WTC11 (cell line): ENCODE measurements at regions not wholly inside any gene's neighbourhood (a gene's known extent, or its start where the extent isn't known, plus 50 kb on each side); places are given as distances from the start of the nearest gene placed in this dataset.

Experiments
- ATAC-seq: fragments of 200-7000 bp; cut with Tn5 transposase; 2 replicates; pipeline ENCODE4 v1.10.0; 2021; ENCODE audit warnings: mild to moderate bottlenecking, moderate library complexity
- CTCF ChIA-PET: fragments of 300-600 bp; sonication (Branson Sonifier 250); formaldehyde crosslinking; loops from one replicate; lab custom pipeline; 2021; ENCODE audit warnings: antibody characterized with exemption; lab: Charles Lee
- POLR2A ChIA-PET: fragments of 350-600 bp; sonication (Branson Sonifier 250); formaldehyde crosslinking; loops from one replicate; lab custom pipeline; 2021; ENCODE audit warnings: antibody characterized with exemption; lab: Charles Lee
- DNase-seq: peaks from one replicate; pipeline ENCODE4 v3.0.0; 2021; ENCODE audit warnings: low spot score
- H3K27ac Mint-ChIP-seq: 2 replicates; pipeline ENCODE4 v1.8.0; 2021; ENCODE audit warnings: mixed read lengths
- H3K27me3 Mint-ChIP-seq: 2 replicates; pipeline ENCODE4 v1.8.0; 2021; ENCODE audit warnings: low read depth, mild to moderate bottlenecking, moderate library complexity, mixed read lengths
- H3K36me3 Mint-ChIP-seq: 2 replicates; pipeline ENCODE4 v1.8.0; 2021; ENCODE audit warnings: mixed read lengths
- H3K4me1 Mint-ChIP-seq: 2 replicates; pipeline ENCODE4 v1.8.0; 2022; ENCODE audit warnings: mixed read lengths
- H3K4me3 Mint-ChIP-seq: 2 replicates; pipeline ENCODE4 v1.8.0; 2021; ENCODE audit warnings: mild to moderate bottlenecking, moderate library complexity, mixed read lengths
- H3K9me3 Mint-ChIP-seq: 2 replicates; pipeline ENCODE4 v1.8.0; 2021; ENCODE audit warnings: mixed read lengths
- ATF2 ChIP-seq: sonication (generic); formaldehyde crosslinking; IDR thresholded peaks from 2 replicates; pipeline ENCODE4 v1.8.1; 2022; ENCODE audit warnings: low read depth, missing genetic modification reagents, borderline replicate concordance
- ATF6 ChIP-seq: sonication (generic); formaldehyde crosslinking; IDR thresholded peaks from 2 replicates; pipeline ENCODE4 v1.8.1; 2023; ENCODE audit warnings: mild to moderate bottlenecking, missing genetic modification reagents
- E2F1 ChIP-seq: sonication (generic); formaldehyde crosslinking; IDR thresholded peaks from 2 replicates; pipeline ENCODE4 v1.8.0; 2022; ENCODE audit warnings: mild to moderate bottlenecking, missing genetic modification reagents
- ELF4 ChIP-seq: sonication (generic); formaldehyde crosslinking; IDR thresholded peaks from 2 replicates; pipeline ENCODE4 v1.8.1; 2022; ENCODE audit warnings: low read depth, mild to moderate bottlenecking, moderate library complexity, missing genetic modification reagents
- ESRRA ChIP-seq: sonication (generic); formaldehyde crosslinking; IDR thresholded peaks from 2 replicates; pipeline ENCODE4 v1.8.1; 2022; ENCODE audit warnings: mild to moderate bottlenecking, missing genetic modification reagents, borderline replicate concordance
- FOXJ3 ChIP-seq: sonication (generic); formaldehyde crosslinking; IDR thresholded peaks from 2 replicates; pipeline ENCODE4 v1.9.0; 2021; ENCODE audit warnings: missing genetic modification reagents, mild to moderate bottlenecking, borderline replicate concordance
- GRHL2 ChIP-seq: fragments of 250-450 bp; sonication (Bioruptor Pico); IDR thresholded peaks from 2 replicates; pipeline ENCODE4 v1.8.0; 2022; ENCODE audit warnings: mild to moderate bottlenecking, moderate library complexity; ENCODE audit not compliant: insufficient replicate concordance, severe bottlenecking
- JAZF1 ChIP-seq: fragments of 250-450 bp; sonication (Bioruptor Pico); IDR thresholded peaks from 2 replicates; pipeline ENCODE4 v1.9.0; 2021; ENCODE audit warnings: moderate library complexity, mild to moderate bottlenecking, inconsistent platforms
- SMAD4 ChIP-seq: sonication (generic); formaldehyde crosslinking; IDR thresholded peaks from 2 replicates; pipeline ENCODE4 v1.8.0; 2022; ENCODE audit warnings: mild to moderate bottlenecking, missing genetic modification reagents
- TCF7 ChIP-seq: sonication (generic); formaldehyde crosslinking; IDR thresholded peaks from 2 replicates; pipeline ENCODE4 v1.8.0; 2022; ENCODE audit warnings: mild to moderate bottlenecking, low read depth, missing genetic modification reagents, moderate library complexity
- TEAD1 ChIP-seq: sonication (generic); formaldehyde crosslinking; IDR thresholded peaks from 2 replicates; pipeline ENCODE4 v1.8.0; 2022; ENCODE audit warnings: mild to moderate bottlenecking, missing genetic modification reagents
- USF1 ChIP-seq: sonication (generic); formaldehyde crosslinking; IDR thresholded peaks from 2 replicates; pipeline ENCODE4 v1.8.0; 2022; ENCODE audit warnings: mild to moderate bottlenecking, missing genetic modification reagents
- ZBTB43 ChIP-seq: sonication (generic); formaldehyde crosslinking; IDR thresholded peaks from 2 replicates; pipeline ENCODE4 v1.8.1; 2023; ENCODE audit warnings: mild to moderate bottlenecking, missing genetic modification reagents
- ZNF121 ChIP-seq: sonication (generic); formaldehyde crosslinking; IDR thresholded peaks from 2 replicates; pipeline ENCODE4 v1.8.0; 2023; ENCODE audit warnings: missing genetic modification reagents
- ZNF232 ChIP-seq: sonication (generic); formaldehyde crosslinking; IDR thresholded peaks from 2 replicates; pipeline ENCODE4 v1.8.0; 2022; ENCODE audit warnings: mild to moderate bottlenecking, missing genetic modification reagents
- ZNF263 ChIP-seq: sonication (generic); formaldehyde crosslinking; IDR thresholded peaks from 2 replicates; pipeline ENCODE4 v1.8.1; 2022; ENCODE audit warnings: low read depth, mild to moderate bottlenecking, moderate library complexity, missing genetic modification reagents
- ZNF671 ChIP-seq: fragments of 250-450 bp; sonication (Bioruptor Pico); IDR thresholded peaks from 2 replicates; pipeline ENCODE4 v1.8.0; 2021; ENCODE audit warnings: mild to moderate bottlenecking
- TF ChIP-seq, protein P1 (sequence below): sonication (generic); formaldehyde crosslinking; IDR thresholded peaks from 2 replicates; pipeline ENCODE4 v1.8.0; 2022; ENCODE audit warnings: missing genetic modification reagents
- TF ChIP-seq, protein P2 (sequence below): sonication (generic); formaldehyde crosslinking; IDR thresholded peaks from 2 replicates; pipeline ENCODE4 v1.8.1; 2023; ENCODE audit warnings: mild to moderate bottlenecking, moderate library complexity, missing genetic modification reagents
- TF ChIP-seq, protein P3 (sequence below): sonication (generic); formaldehyde crosslinking; IDR thresholded peaks from 2 replicates; pipeline ENCODE4 v1.8.1; 2023; ENCODE audit warnings: mild to moderate bottlenecking, missing genetic modification reagents, moderate library complexity
- TF ChIP-seq, protein P4 (sequence below): sonication (generic); formaldehyde crosslinking; IDR thresholded peaks from 2 replicates; pipeline ENCODE4 v1.8.0; 2023; ENCODE audit warnings: missing genetic modification reagents

DNA sequence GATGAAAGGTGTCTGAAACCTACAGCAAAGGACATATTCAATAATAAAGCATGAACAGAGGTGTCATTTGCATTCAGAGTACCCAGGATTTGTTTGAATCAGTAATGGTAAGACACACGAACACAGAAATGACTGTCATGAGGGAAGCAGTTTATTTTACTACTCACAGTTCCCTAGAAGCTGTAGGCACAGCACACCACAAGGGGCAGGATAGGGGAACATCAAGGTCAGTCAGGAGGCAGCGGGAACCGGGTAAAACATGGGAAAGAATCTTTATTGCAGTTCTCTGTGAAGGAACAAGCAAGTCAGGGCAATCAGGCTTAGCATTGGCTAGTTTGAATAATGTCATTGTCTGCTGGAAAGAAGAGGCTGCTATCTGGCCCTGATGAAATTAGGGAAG, 70.2 kb upstream of the PDSS1 start:
- ATAC-seq: peak; percentile 88
- Mint-ChIP-seq H3K27me3 (peaks cover 10% of the 10 kb centered on the region), H3K9me3 (peaks cover 12% of the 10 kb centered on the region), H3K27ac (no peak overlapping the region), H3K4me1 (no peaks in the 10 kb centered on the region; the same call in 1 of the 2 replicates), H3K36me3 (no peaks in the 10 kb centered on the region), H3K4me3 (no peak overlapping the region)
- POLR2A ChIA-PET: no interaction called here
- CTCF ChIA-PET: interaction anchor here (1.0 to 1.4 kb wide), 2 partner anchors 16 to 20 kb away, joined by 3 read pairs; no protein-coding TSS in a partner anchor
- DNase-seq: peak; percentile 29
- TF ChIP-seq, protein P1, sequence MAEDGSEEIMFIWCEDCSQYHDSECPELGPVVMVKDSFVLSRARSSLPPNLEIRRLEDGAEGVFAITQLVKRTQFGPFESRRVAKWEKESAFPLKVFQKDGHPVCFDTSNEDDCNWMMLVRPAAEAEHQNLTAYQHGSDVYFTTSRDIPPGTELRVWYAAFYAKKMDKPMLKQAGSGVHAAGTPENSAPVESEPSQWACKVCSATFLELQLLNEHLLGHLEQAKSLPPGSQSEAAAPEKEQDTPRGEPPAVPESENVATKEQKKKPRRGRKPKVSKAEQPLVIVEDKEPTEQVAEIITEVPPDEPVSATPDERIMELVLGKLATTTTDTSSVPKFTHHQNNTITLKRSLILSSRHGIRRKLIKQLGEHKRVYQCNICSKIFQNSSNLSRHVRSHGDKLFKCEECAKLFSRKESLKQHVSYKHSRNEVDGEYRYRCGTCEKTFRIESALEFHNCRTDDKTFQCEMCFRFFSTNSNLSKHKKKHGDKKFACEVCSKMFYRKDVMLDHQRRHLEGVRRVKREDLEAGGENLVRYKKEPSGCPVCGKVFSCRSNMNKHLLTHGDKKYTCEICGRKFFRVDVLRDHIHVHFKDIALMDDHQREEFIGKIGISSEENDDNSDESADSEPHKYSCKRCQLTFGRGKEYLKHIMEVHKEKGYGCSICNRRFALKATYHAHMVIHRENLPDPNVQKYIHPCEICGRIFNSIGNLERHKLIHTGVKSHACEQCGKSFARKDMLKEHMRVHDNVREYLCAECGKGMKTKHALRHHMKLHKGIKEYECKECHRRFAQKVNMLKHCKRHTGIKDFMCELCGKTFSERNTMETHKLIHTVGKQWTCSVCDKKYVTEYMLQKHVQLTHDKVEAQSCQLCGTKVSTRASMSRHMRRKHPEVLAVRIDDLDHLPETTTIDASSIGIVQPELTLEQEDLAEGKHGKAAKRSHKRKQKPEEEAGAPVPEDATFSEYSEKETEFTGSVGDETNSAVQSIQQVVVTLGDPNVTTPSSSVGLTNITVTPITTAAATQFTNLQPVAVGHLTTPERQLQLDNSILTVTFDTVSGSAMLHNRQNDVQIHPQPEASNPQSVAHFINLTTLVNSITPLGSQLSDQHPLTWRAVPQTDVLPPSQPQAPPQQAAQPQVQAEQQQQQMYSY (CRISPR knock-in tag): peak; percentile 30; the same call in 1 of the 2 replicates
- TF ChIP-seq ZNF232 (CRISPR knock-in tag) (no peak), SMAD4 (CRISPR knock-in tag) (no peak)
- TF ChIP-seq, all 79 proteins: peak for 1

- DNase-seq: no peak
- H3K36me3 Mint-ChIP-seq: no peaks in the 10 kb centered on the region
- peaks cover under 1% of the 10 kb centered on the region; the same call in 1 of the 2 replicates for H3K27me3 Mint-ChIP-seq
- peaks cover 19% of the 10 kb centered on the region for H3K9me3 Mint-ChIP-seq
- no peak for TF ChIP-seq GRHL2 (CRISPR knock-in tag)
- no peak for TF ChIP-seq USF1 (CRISPR knock-in tag)
- no peak for TF ChIP-seq ZBTB43 (CRISPR knock-in tag)
- TF ChIP-seq ATF6: no peak
- no peak for TF ChIP-seq ZNF263
- TF ChIP-seq ELF4 (CRISPR knock-in tag): no peak
- TF ChIP-seq, protein P2, sequence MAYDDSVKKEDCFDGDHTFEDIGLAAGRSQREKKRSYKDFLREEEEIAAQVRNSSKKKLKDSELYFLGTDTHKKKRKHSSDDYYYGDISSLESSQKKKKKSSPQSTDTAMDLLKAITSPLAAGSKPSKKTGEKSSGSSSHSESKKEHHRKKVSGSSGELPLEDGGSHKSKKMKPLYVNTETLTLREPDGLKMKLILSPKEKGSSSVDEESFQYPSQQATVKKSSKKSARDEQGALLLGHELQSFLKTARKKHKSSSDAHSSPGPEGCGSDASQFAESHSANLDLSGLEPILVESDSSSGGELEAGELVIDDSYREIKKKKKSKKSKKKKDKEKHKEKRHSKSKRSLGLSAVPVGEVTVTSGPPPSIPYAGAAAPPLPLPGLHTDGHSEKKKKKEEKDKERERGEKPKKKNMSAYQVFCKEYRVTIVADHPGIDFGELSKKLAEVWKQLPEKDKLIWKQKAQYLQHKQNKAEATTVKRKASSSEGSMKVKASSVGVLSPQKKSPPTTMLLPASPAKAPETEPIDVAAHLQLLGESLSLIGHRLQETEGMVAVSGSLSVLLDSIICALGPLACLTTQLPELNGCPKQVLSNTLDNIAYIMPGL (CRISPR knock-in tag): no peak
- TF ChIP-seq, protein P3, sequence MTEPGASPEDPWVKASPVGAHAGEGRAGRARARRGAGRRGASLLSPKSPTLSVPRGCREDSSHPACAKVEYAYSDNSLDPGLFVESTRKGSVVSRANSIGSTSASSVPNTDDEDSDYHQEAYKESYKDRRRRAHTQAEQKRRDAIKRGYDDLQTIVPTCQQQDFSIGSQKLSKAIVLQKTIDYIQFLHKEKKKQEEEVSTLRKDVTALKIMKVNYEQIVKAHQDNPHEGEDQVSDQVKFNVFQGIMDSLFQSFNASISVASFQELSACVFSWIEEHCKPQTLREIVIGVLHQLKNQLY: no peak
- no peak for TF ChIP-seq FOXJ3
- TF ChIP-seq ESRRA (CRISPR knock-in tag): no peak
- TF ChIP-seq ZNF671 (CRISPR knock-in tag): no peak
- TF ChIP-seq E2F1 (CRISPR knock-in tag): no peak
- TF ChIP-seq TCF7 (CRISPR knock-in tag): no peak
- no peak for TF ChIP-seq JAZF1 (CRISPR knock-in tag)
- TF ChIP-seq ZNF232 (CRISPR knock-in tag): no peak
- no peak for TF ChIP-seq TEAD1 (CRISPR knock-in tag)
- TF ChIP-seq, protein P4, sequence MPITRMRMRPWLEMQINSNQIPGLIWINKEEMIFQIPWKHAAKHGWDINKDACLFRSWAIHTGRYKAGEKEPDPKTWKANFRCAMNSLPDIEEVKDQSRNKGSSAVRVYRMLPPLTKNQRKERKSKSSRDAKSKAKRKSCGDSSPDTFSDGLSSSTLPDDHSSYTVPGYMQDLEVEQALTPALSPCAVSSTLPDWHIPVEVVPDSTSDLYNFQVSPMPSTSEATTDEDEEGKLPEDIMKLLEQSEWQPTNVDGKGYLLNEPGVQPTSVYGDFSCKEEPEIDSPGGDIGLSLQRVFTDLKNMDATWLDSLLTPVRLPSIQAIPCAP (CRISPR knock-in tag): no peak
- no peak for TF ChIP-seq ZNF121 (CRISPR knock-in tag)
- TF ChIP-seq ATF2 (CRISPR knock-in tag): no peak
- TF ChIP-seq, all 79 proteins: peak for 0
- Mint-ChIP-seq H3K4me3 (no peak overlapping the region), H3K27ac (no peak overlapping the region), H3K4me1 (no peaks in the 10 kb centered on the region; the same call in 1 of the 2 replicates)
- ChIA-PET CTCF (no interaction called here), POLR2A (no interaction called here)
- ATAC-seq: no peak
Measured at GRCh38 chr10:26628395-26628794, 69.1 kb upstream of the PDSS1 start.
